SK-N-SH treated with all-trans-retinoic acid at 6 μM for 48 hours (cell line): ENCODE measurements at regions not wholly inside any gene's neighbourhood (a gene's known extent, or its start where the extent isn't known, plus 50 kb on each side); places are given as distances from the start of the nearest gene placed in this dataset.

Source experiments
- CSDC2 ChIP-seq: fragments of 250-450 bp; sonication (Bioruptor Pico); IDR thresholded peaks from 2 replicates; pipeline ENCODE4 v1.5.0; 2020; ENCODE audit warnings: mild to moderate bottlenecking, moderate library complexity
- RARB ChIP-seq: fragments of 250-450 bp; sonication (Bioruptor Pico); IDR thresholded peaks from 2 replicates; pipeline ENCODE4 v1.8.0; 2021; ENCODE audit warnings: mild to moderate bottlenecking, moderate library complexity

DNA sequence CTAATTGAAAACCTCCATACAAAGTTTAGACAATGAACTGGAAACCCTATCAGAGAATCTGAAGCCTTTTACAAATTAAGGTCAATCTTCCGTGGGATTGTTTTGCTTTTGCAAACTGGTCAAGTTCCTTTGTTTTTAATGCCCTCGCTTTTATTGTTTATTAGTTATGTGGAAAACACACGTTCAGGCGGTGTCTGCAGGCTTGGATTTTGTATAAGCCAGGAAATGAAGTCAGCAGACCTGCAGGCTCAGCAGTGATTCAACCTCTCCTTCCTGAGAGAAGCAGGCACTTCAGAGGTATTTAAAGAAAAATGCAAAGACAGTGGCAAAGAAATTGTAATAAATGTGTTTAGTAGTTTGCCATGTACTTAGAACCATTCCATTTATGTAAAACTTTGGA lies 103.4 kb upstream of the PDE10A start:
- TF ChIP-seq CSDC2 (CRISPR knock-in tag) (no peak), RARB (CRISPR knock-in tag) (no peak)
